Karpas-422 (cell line): ENCODE measurements at regions not wholly inside any gene's neighbourhood (a gene's known extent, or its start where the extent isn't known, plus 50 kb on each side); places are given as distances from the start of the nearest gene placed in this dataset.
"Not testable (repeated sequence)": the region's sequence is repeated elsewhere in the genome, so short reads cannot be mapped to it uniquely, and the experiment has no call there.

Experiments
- DNase-seq: peaks from one replicate; pipeline ENCODE4 v3.0.0-alpha.2; 2015
- H2AFZ ChIP-seq: fragments of 200-600 bp; sonication (generic); 2 replicates; pipeline ENCODE4 v1.6.1; 2014; ENCODE audit warnings: antibody characterized with exemption, low read length, mixed read lengths
- H3K27ac ChIP-seq: fragments of 200-600 bp; sonication (generic); 2 replicates; pipeline ENCODE4 v1.5.1; 2014; ENCODE audit warnings: mild to moderate bottlenecking, low read length, moderate library complexity
- H3K27me3 ChIP-seq: fragments of 200-600 bp; sonication (generic); 2 replicates; pipeline ENCODE4 v1.6.1; 2014; ENCODE audit warnings: low read length, mixed read lengths
- H3K36me3 ChIP-seq: fragments of 200-600 bp; sonication (generic); 2 replicates; pipeline ENCODE4 v1.6.1; 2014; ENCODE audit warnings: low read length, mixed read lengths; ENCODE audit not compliant: insufficient read depth
- H3K4me1 ChIP-seq: fragments of 200-600 bp; sonication (generic); 2 replicates; pipeline ENCODE4 v1.6.1; 2014; ENCODE audit warnings: mild to moderate bottlenecking, low read length, mixed read lengths
- H3K4me2 ChIP-seq: fragments of 200-600 bp; sonication (generic); 2 replicates; pipeline ENCODE4 v1.6.1; 2014; ENCODE audit warnings: low read length, low read depth, mild to moderate bottlenecking; ENCODE audit not compliant: poor library complexity, severe bottlenecking
- H3K4me3 ChIP-seq: fragments of 200-600 bp; sonication (generic); 2 replicates; pipeline ENCODE4 v1.5.1; 2014; ENCODE audit warnings: mild to moderate bottlenecking, antibody characterized with exemption, low read length, mixed read lengths
- H3K79me2 ChIP-seq: fragments of 200-600 bp; sonication (generic); 2 replicates; pipeline ENCODE4 v1.6.1; 2014; ENCODE audit warnings: mild to moderate bottlenecking, low read length, mixed read lengths
- H3K9ac ChIP-seq: fragments of 200-600 bp; sonication (generic); 2 replicates; pipeline ENCODE4 v1.6.0; 2014; ENCODE audit warnings: low read length
- H3K9me2 ChIP-seq: fragments of 200-600 bp; sonication (generic), shearing (Covaris generic); replicated peaks from 2 replicates; pipeline ENCODE4 v1.6.0; 2014; ENCODE audit warnings: mild to moderate bottlenecking, low read length, moderate library complexity; ENCODE audit not compliant: insufficient read depth
- H3K9me3 ChIP-seq: fragments of 300-700, 200-600 bp; sonication (generic); 2 replicates; pipeline ENCODE4 v1.6.1; 2014; ENCODE audit warnings: low read length, mixed read lengths
- H4K20me1 ChIP-seq: fragments of 200-600 bp; sonication (generic); 2 replicates; pipeline ENCODE4 v1.6.1; 2014; ENCODE audit warnings: mild to moderate bottlenecking, antibody characterized with exemption, low read length, low read depth; ENCODE audit not compliant: insufficient read depth

- not testable (repeated sequence) for H3K4me3 ChIP-seq, H3K27me3 ChIP-seq, H4K20me1 ChIP-seq, H3K9me2 ChIP-seq, H3K4me1 ChIP-seq, H3K27ac ChIP-seq, H3K9ac ChIP-seq, H3K79me2 ChIP-seq, H3K4me2 ChIP-seq, H2AFZ ChIP-seq, H3K9me3 ChIP-seq, H3K36me3 ChIP-seq, DNase-seq
These were observed 465.3 kb downstream of the TMEM121 start for GRCh38 chr14:105991677-105992076.

GRCh38 chr14:105993814-105994213 lies 467.4 kb downstream of the TMEM121 start:
- Histone ChIP-seq H3K4me1 (no peaks in the 10 kb centered on the region), H2AFZ (no peak overlapping the region), H3K27ac (no peak overlapping the region), H3K79me2 (no peaks in the 10 kb centered on the region), H3K9me3 (no peaks in the 10 kb centered on the region), H3K36me3 (no peaks in the 10 kb centered on the region), H4K20me1 (no peaks in the 10 kb centered on the region), H3K4me3 (no peak overlapping the region), H3K4me2 (no peak overlapping the region), H3K27me3 (no peaks in the 10 kb centered on the region), H3K9ac (no peak overlapping the region), H3K9me2 (no peaks in the 10 kb centered on the region)
- DNase-seq, result no peak

- not testable (repeated sequence) for H3K27ac ChIP-seq, H3K27me3 ChIP-seq, H2AFZ ChIP-seq, H3K36me3 ChIP-seq, H4K20me1 ChIP-seq, DNase-seq, H3K4me1 ChIP-seq, H3K9me3 ChIP-seq, H3K9ac ChIP-seq, H3K9me2 ChIP-seq, H3K4me3 ChIP-seq, H3K4me2 ChIP-seq, H3K79me2 ChIP-seq
These were observed 468.8 kb downstream of the TMEM121 start for GRCh38 chr14:105995011-105995710.

GRCh38 chr14:105998597-105998996 lies 472.2 kb downstream of the TMEM121 start:
- not testable (repeated sequence) for H2AFZ ChIP-seq, H3K4me1 ChIP-seq, H3K27me3 ChIP-seq

GRCh38 chr14:105999361-106000028 lies 473.1 kb downstream of the TMEM121 start:
- no peak overlapping the region for H3K27ac ChIP-seq
- H3K4me1 ChIP-seq, result no peaks in the 10 kb centered on the region
- DNase-seq, result peak; percentile 88
- H4K20me1 ChIP-seq, result no peaks in the 10 kb centered on the region
- H2AFZ ChIP-seq, result no peak overlapping the region
- H3K4me2 ChIP-seq, result no peak overlapping the region
- no peaks in the 10 kb centered on the region for H3K27me3 ChIP-seq
- H3K9me2 ChIP-seq, result no peaks in the 10 kb centered on the region
- H3K9ac ChIP-seq, result no peak overlapping the region
- no peaks in the 10 kb centered on the region for H3K9me3 ChIP-seq
- no peaks in the 10 kb centered on the region for H3K36me3 ChIP-seq
- H3K4me3 ChIP-seq, result no peak overlapping the region
- H3K79me2 ChIP-seq, result no peaks in the 10 kb centered on the region

More at GRCh38 chr14:105998597-105998996, 472.2 kb downstream of the TMEM121 start:
- H4K20me1 ChIP-seq, DNase-seq, H3K4me3 ChIP-seq, H3K9me3 ChIP-seq, H3K9ac ChIP-seq, H3K4me2 ChIP-seq, H3K36me3 ChIP-seq, H3K79me2 ChIP-seq, H3K27ac ChIP-seq, H3K9me2 ChIP-seq: not testable (repeated sequence)

- not testable (repeated sequence) for H3K9me2 ChIP-seq, H3K79me2 ChIP-seq, H3K4me2 ChIP-seq, H3K27ac ChIP-seq, H3K36me3 ChIP-seq, H4K20me1 ChIP-seq, H3K9ac ChIP-seq, DNase-seq, H3K4me1 ChIP-seq, H3K4me3 ChIP-seq, H2AFZ ChIP-seq, H3K27me3 ChIP-seq, H3K9me3 ChIP-seq
These were observed 473.7 kb downstream of the TMEM121 start for GRCh38 chr14:106000029-106000511.

GRCh38 chr14:106001277-106001676 lies 474.9 kb downstream of the TMEM121 start:
- H3K4me1 ChIP-seq, H3K36me3 ChIP-seq, H3K9me3 ChIP-seq, DNase-seq, H2AFZ ChIP-seq, H3K9me2 ChIP-seq, H3K27ac ChIP-seq, H3K4me2 ChIP-seq, H3K79me2 ChIP-seq, H3K9ac ChIP-seq, H4K20me1 ChIP-seq, H3K4me3 ChIP-seq, H3K27me3 ChIP-seq: not testable (repeated sequence)

- Histone ChIP-seq H3K4me3 (no peak overlapping the region), H4K20me1 (no peaks in the 10 kb centered on the region), H3K9me3 (no peaks in the 10 kb centered on the region)
These were observed 477.0 kb downstream of the TMEM121 start for GRCh38 chr14:106003351-106003750.

More at GRCh38 chr14:106003351-106003750, 477.0 kb downstream of the TMEM121 start:
- H3K27me3 ChIP-seq, result no peaks in the 10 kb centered on the region
- no peak overlapping the region for H3K4me2 ChIP-seq
- no peaks in the 10 kb centered on the region for H3K36me3 ChIP-seq
- no peak for DNase-seq
- no peak overlapping the region for H2AFZ ChIP-seq
- H3K9ac ChIP-seq, result no peak overlapping the region
- no peaks in the 10 kb centered on the region for H3K9me2 ChIP-seq
- H3K4me1 ChIP-seq, result no peaks in the 10 kb centered on the region
- H3K79me2 ChIP-seq, result no peaks in the 10 kb centered on the region
- H3K27ac ChIP-seq, result no peak overlapping the region
